A673 (cell line): ENCODE measurements at regions not wholly inside any gene's neighbourhood (a gene's known extent, or its start where the extent isn't known, plus 50 kb on each side); places are given as distances from the start of the nearest gene placed in this dataset.

Experiments
- BruUV-seq: library from RNA; stranded (reverse); fragments of 400-500 nt; replicated peaks from 2 replicates; lab custom pipeline; 2021; lab: Mats Ljungman, UMichigan
- CTCF ChIA-PET: fragments of 300-600 bp; sonication (Branson Sonifier 250); formaldehyde crosslinking; loops from one replicate; lab custom pipeline; 2022; ENCODE audit warnings: antibody characterized with exemption; lab: Charles Lee
- POLR2A ChIA-PET: fragments of 300-600 bp; sonication (Branson Sonifier 250); formaldehyde crosslinking; loops from one replicate; lab custom pipeline; 2022; ENCODE audit warnings: antibody characterized with exemption; ENCODE audit not compliant: low non-redundant PET; lab: Charles Lee
- DNase-seq: peaks from one replicate; pipeline ENCODE4 v3.0.0-alpha.2; 2015; ENCODE audit warnings: low spot score
- H3K27ac ChIP-seq: fragments of 200-600 bp; sonication (generic); 2 replicates; pipeline ENCODE4 v1.5.1; 2016; ENCODE audit warnings: mixed run types, low read depth, mild to moderate bottlenecking, mixed read lengths, antibody characterized with exemption, low read length; ENCODE audit not compliant: poor library complexity, severe bottlenecking
- H3K27me3 ChIP-seq: fragments of 200-600 bp; sonication (generic); replicated peaks from 2 replicates; pipeline ENCODE4 v1.6.1; 2017; ENCODE audit warnings: mixed run types, low read depth, mild to moderate bottlenecking, mixed read lengths, antibody characterized with exemption, low read length; ENCODE audit not compliant: insufficient read depth, poor library complexity
- H3K36me3 ChIP-seq: fragments of 200-600 bp; sonication (generic); 2 replicates; pipeline ENCODE4 v1.6.1; 2016; ENCODE audit warnings: mixed run types, mild to moderate bottlenecking, mixed read lengths, antibody characterized with exemption, low read length; ENCODE audit not compliant: insufficient read depth, poor library complexity, severe bottlenecking
- H3K4me1 ChIP-seq: fragments of 200-600 bp; sonication (generic); 2 replicates; pipeline ENCODE4 v1.6.1; 2017; ENCODE audit warnings: mixed run types, mild to moderate bottlenecking, mixed read lengths, antibody characterized with exemption, low read length; ENCODE audit not compliant: insufficient read depth, poor library complexity, severe bottlenecking
- H3K4me3 ChIP-seq: fragments of 200-600 bp; sonication (generic); 2 replicates; pipeline ENCODE4 v1.5.1; 2016; ENCODE audit warnings: low read depth, mixed run types, mild to moderate bottlenecking, mixed read lengths, low read length; ENCODE audit not compliant: poor library complexity, severe bottlenecking
- H3K9me3 ChIP-seq: fragments of 200-600 bp; sonication (generic); 2 replicates; pipeline ENCODE4 v1.6.1; 2016; ENCODE audit warnings: mixed run types, low read depth, mild to moderate bottlenecking, mixed read lengths, antibody characterized with exemption, low read length; ENCODE audit not compliant: poor library complexity, severe bottlenecking
- CTCF ChIP-seq: fragments of 300-800, 200-600 bp; sonication (generic); conservative IDR thresholded peaks from 2 replicates; pipeline ENCODE4 v1.5.1; 2017; ENCODE audit warnings: low read depth, mild to moderate bottlenecking, antibody characterized with exemption, low read length, moderate library complexity, mixed read lengths
- EZH2 ChIP-seq: fragments of 200-600 bp; sonication (generic); IDR thresholded peaks from 2 replicates; pipeline ENCODE4 v1.6.1; 2017; ENCODE audit warnings: borderline replicate concordance, low read depth, mild to moderate bottlenecking, mixed read lengths, antibody characterized with exemption, low read length; ENCODE audit not compliant: poor library complexity, severe bottlenecking
- intact Hi-C: fragments of 100-400 bp; cut with micrococcal nuclease; formaldehyde crosslinking; loops from one replicate; pipeline ENCODE4 v1.10.0; 2022; ENCODE audit not compliant: unreplicated experiment

GRCh38 chr4:79065262-79065661, 126.0 kb upstream of the PAQR3 start:
- intact Hi-C loops, result no loop called here
- no peaks in the 10 kb centered on the region for H3K36me3 ChIP-seq
- ChIA-PET CTCF (no interaction called here), POLR2A (no interaction called here)
- no peaks in the 10 kb centered on the region for H3K27me3 ChIP-seq
- H3K4me3 ChIP-seq, result no peak overlapping the region
- no peaks in the 10 kb centered on the region for H3K4me1 ChIP-seq
- no peak overlapping the region for H3K27ac ChIP-seq
- no peaks in the 10 kb centered on the region for H3K9me3 ChIP-seq
- TF ChIP-seq EZH2 (no peak), CTCF (no peak)
- DNase-seq, result no peak
- no TSS peak for BruUV-seq

GRCh38 chr4:79064806-79065205, 125.6 kb upstream of the PAQR3 start:
- no peaks in the 10 kb centered on the region for H3K36me3 ChIP-seq
- no peak overlapping the region for H3K27ac ChIP-seq
- no peak overlapping the region for H3K4me3 ChIP-seq
- no peak for DNase-seq
- H3K4me1 ChIP-seq, result no peaks in the 10 kb centered on the region
- no peaks in the 10 kb centered on the region for H3K9me3 ChIP-seq
- intact Hi-C loops, result no loop called here
- ChIA-PET CTCF (no interaction called here), POLR2A (no interaction called here)
- BruUV-seq, result no TSS peak
- no peak for TF ChIP-seq CTCF
- no peak for TF ChIP-seq EZH2
- no peaks in the 10 kb centered on the region for H3K27me3 ChIP-seq

GRCh38 chr4:79059631-79060399, 120.6 kb upstream of the PAQR3 start:
- intact Hi-C loops, result no loop called here
- ChIA-PET CTCF (no interaction called here), POLR2A (no interaction called here)
- DNase-seq, result no peak
- Histone ChIP-seq H3K4me1 (no peaks in the 10 kb centered on the region), H3K27me3 (no peaks in the 10 kb centered on the region), H3K27ac (no peak overlapping the region), H3K9me3 (no peaks in the 10 kb centered on the region), H3K36me3 (no peaks in the 10 kb centered on the region), H3K4me3 (no peak overlapping the region)
- BruUV-seq, result no TSS peak
- no peak for TF ChIP-seq EZH2
- no peak for TF ChIP-seq CTCF
